ENCODE measurements at regions not wholly inside any gene's neighbourhood (a gene's known extent, or its start where the extent isn't known, plus 50 kb on each side); places are given as distances from the start of the nearest gene placed in this dataset.
"Not testable (repeated sequence)": the region's sequence is repeated elsewhere in the genome, so short reads cannot be mapped to it uniquely, and the experiment has no call there.

DNA sequence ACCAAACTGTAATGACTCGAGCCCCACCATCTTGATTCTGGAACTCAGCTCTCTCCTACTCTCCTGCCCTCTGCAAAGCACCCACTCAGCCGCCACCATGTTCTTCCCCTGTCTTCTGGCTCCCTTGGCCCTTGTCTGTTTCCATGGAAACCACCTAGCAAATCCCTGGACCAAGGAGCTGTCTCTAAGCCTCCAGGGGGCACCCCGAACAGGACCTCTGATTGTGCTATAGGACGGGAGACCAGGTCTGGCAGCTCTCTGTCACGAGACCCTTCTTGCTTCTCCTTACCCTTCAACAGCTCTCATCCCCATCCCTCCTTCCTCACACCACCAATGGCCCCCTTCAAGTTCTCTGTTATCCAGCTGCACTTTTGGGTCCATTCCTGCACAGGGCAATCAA lies 277.7 kb upstream of the ZNF507 start:
- Histone ChIP-seq H3K27ac (ENCODE audit: low read depth, low read length) (no peak overlapping the region), H3K4me3 (ENCODE audit: low read depth, low read length) (no peak overlapping the region), H3K9me3 (ENCODE audit: control insufficient read depth, insufficient read depth, low read length) (peaks cover 5% of the 10 kb centered on the region), H3K27me3 (ENCODE audit: control insufficient read depth, insufficient read depth, low read length) (no peaks in the 10 kb centered on the region)
- no peak for DNase-seq (ENCODE audit: low read depth, low spot score)
- TF ChIP-seq, protein P1, sequence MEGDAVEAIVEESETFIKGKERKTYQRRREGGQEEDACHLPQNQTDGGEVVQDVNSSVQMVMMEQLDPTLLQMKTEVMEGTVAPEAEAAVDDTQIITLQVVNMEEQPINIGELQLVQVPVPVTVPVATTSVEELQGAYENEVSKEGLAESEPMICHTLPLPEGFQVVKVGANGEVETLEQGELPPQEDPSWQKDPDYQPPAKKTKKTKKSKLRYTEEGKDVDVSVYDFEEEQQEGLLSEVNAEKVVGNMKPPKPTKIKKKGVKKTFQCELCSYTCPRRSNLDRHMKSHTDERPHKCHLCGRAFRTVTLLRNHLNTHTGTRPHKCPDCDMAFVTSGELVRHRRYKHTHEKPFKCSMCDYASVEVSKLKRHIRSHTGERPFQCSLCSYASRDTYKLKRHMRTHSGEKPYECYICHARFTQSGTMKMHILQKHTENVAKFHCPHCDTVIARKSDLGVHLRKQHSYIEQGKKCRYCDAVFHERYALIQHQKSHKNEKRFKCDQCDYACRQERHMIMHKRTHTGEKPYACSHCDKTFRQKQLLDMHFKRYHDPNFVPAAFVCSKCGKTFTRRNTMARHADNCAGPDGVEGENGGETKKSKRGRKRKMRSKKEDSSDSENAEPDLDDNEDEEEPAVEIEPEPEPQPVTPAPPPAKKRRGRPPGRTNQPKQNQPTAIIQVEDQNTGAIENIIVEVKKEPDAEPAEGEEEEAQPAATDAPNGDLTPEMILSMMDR (IDR thresholded peaks at IDR 0.05; ENCODE audit: low read depth, low read length), result no peak
- ChIA-PET POLR2A (no interaction called here), CTCF (no interaction called here)

DNA sequence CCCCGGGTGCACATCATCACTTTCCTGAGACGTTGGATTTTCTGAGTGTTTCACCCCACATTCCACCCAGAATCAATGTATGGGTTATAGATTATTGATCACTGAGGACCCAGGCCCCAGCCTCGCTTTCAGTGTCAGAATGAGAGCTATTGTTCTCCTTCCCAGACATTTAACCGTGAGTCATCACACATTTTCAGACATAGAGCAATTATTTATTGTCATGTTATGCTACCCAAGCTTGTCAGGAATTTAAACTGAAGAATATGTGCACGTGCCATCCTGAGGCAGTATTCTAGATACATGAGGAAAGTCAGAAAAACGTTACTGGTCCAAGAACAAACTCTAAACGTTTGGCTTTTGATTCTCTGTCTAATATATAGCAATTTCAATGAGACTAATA lies 276.6 kb upstream of the ZNF507 start:
- DNase-seq (ENCODE audit: low read depth, low spot score), result no peak
- TF ChIP-seq, protein P1 (IDR thresholded peaks at IDR 0.05; ENCODE audit: low read depth, low read length), result no peak
- Histone ChIP-seq H3K9me3 (ENCODE audit: control insufficient read depth, insufficient read depth, low read length) (peaks cover 2% of the 10 kb centered on the region), H3K4me3 (ENCODE audit: low read depth, low read length) (no peak overlapping the region), H3K27ac (ENCODE audit: low read depth, low read length) (no peak overlapping the region), H3K27me3 (ENCODE audit: control insufficient read depth, insufficient read depth, low read length) (no peaks in the 10 kb centered on the region)
- CTCF ChIA-PET, result no interaction called here
- POLR2A ChIA-PET, result no interaction called here

DNA sequence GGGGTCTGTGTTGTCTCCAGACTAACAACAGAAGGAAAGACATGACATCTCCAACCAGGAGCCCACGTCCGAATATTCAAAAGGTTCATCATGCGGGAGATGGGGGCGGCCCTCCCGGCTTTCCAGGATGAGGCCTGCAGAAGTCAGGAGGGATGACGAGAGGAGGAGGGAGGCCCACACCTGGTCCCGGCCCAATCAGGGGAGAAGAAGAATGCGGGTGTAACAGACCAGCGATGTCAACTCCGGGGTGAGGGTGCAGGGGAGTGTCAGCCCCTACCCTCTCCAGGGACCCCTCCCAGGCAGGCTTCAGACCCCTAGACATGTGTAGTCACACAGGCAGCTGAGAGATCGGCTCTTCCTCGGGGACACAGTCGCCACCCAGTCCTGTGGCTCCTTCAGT lies 275.3 kb upstream of the ZNF507 start:
- H3K27me3 ChIP-seq (ENCODE audit: control insufficient read depth, insufficient read depth, low read length), result no peaks in the 10 kb centered on the region
- no peak overlapping the region for H3K4me3 ChIP-seq (ENCODE audit: low read depth, low read length)
- CTCF ChIA-PET, result no interaction called here
- POLR2A ChIA-PET, result no interaction called here
- no peaks in the 10 kb centered on the region; the same call in 1 of the 2 replicates for H3K9me3 ChIP-seq (ENCODE audit: control insufficient read depth, insufficient read depth, low read length)
- DNase-seq (ENCODE audit: low read depth, low spot score), result no peak
- H3K27ac ChIP-seq (ENCODE audit: low read depth, low read length), result no peak overlapping the region
- TF ChIP-seq, protein P1 (IDR thresholded peaks at IDR 0.05; ENCODE audit: low read depth, low read length), result no peak

DNA sequence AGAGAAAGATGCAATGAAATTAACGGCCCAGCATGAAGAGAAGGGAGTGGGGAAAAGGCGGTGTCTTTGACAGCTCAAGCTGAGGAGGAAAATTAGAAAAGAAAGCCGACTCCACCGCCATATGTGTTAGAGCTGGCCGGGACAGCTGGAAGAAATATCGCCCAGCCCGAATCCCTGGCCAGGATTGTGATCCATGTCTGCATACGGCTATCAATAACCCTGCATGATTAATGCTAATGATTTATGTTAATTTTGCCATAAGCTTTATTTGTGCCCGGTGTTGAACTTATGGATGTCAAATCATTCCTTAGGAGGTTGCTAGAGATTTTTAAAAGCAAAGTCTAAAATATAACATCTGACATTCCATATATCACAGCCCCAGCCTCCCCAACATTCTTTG lies 263.4 kb upstream of the ZNF507 start:
- H3K4me3 ChIP-seq (ENCODE audit: low read depth, low read length), result no peak overlapping the region
- DNase-seq (ENCODE audit: low read depth, low spot score), result no peak
- TF ChIP-seq, protein P1 (IDR thresholded peaks at IDR 0.05; ENCODE audit: low read depth, low read length), result no peak
- CTCF ChIA-PET, result interaction anchor here (0.6 kb wide), 1 partner anchor 918 kb away, joined by 3 read pairs; no protein-coding TSS in a partner anchor
- POLR2A ChIA-PET, result no interaction called here
- no peaks in the 10 kb centered on the region for H3K9me3 ChIP-seq (ENCODE audit: control insufficient read depth, insufficient read depth, low read length)
- no peak overlapping the region for H3K27ac ChIP-seq (ENCODE audit: low read depth, low read length)
- no peaks in the 10 kb centered on the region for H3K27me3 ChIP-seq (ENCODE audit: control insufficient read depth, insufficient read depth, low read length)

DNA sequence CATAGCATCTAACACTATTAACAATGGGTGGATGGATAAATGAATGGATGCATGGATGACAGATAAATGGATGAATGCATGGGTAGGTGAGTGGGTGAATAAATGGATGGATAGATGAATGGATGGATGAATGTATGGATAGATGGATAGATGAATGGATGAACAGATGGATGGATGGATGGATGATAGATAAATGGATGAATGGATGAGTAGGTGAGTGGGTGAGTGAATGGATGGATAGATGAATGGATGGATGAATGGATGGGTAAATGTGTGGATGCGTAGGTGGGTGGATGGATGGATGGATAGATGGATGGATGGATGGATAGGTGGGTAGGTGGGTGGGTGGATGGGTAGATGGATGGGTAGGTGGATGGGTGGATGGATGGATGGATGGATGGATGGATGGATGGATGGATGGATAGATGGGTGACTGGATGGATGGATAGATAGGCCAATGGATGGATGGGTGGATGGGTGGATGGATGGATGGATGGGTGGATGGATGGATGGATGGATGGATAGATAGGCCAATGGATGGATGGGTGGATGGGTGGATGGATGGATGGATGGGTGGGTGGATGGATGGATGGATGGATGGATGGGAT lies 260.6 kb upstream of the ZNF507 start:
- H3K27ac ChIP-seq (ENCODE audit: low read depth, low read length); DNase-seq (ENCODE audit: low read depth, low spot score); CTCF ChIA-PET; H3K4me3 ChIP-seq (ENCODE audit: low read depth, low read length); POLR2A ChIA-PET; H3K9me3 ChIP-seq (ENCODE audit: control insufficient read depth, insufficient read depth, low read length); H3K27me3 ChIP-seq (ENCODE audit: control insufficient read depth, insufficient read depth, low read length): not testable (repeated sequence)

DNA sequence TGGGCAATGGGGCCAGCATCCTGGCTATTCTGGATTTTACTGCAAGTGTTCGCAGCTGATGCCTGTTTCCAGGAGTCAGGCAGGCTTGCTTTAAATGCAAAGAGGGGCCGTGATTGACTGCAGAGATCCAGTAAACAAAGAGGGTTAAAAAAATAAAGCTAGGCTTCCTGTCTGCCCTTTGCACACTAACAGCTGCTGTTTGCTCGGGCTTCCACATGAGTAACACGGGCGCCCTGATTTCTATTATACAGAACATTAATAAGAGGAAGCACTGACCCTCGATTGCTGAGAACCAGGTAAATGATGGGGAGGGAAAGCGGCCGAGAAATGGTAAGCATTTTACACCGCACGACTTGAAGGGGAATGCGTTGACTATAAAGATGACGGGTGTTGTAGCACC lies 254.2 kb upstream of the ZNF507 start:
- TF ChIP-seq, protein P1 (IDR thresholded peaks at IDR 0.05; ENCODE audit: low read depth, low read length), result no peak
- CTCF ChIA-PET, result no interaction called here
- POLR2A ChIA-PET, result no interaction called here
- H3K27ac ChIP-seq (ENCODE audit: low read depth, low read length), result no peak overlapping the region
- peaks cover 10% of the 10 kb centered on the region for H3K9me3 ChIP-seq (ENCODE audit: control insufficient read depth, insufficient read depth, low read length)
- DNase-seq (ENCODE audit: low read depth, low spot score), result no peak
- no peak overlapping the region for H3K4me3 ChIP-seq (ENCODE audit: low read depth, low read length)
- H3K27me3 ChIP-seq (ENCODE audit: control insufficient read depth, insufficient read depth, low read length), result no peaks in the 10 kb centered on the region

All from AG04450 (cell line).